ENCODE measurements at regions not wholly inside any gene's neighbourhood (a gene's known extent, or its start where the extent isn't known, plus 50 kb on each side); places are given as distances from the start of the nearest gene placed in this dataset.

- TF ChIP-seq ZNF280C (tag by site-specific recombination; IDR thresholded peaks at IDR 0.05) (no peak), ZNF623 (tag by site-specific recombination; IDR thresholded peaks at IDR 0.05) (no peak), PRDM2 (tag by site-specific recombination; IDR thresholded peaks at IDR 0.05; ENCODE audit: borderline replicate concordance) (no peak), GLI4 (tag by site-specific recombination; IDR thresholded peaks at IDR 0.05) (no peak), ZNF112 (tag by site-specific recombination; IDR thresholded peaks at IDR 0.05) (no peak), ZNF692 (tag by site-specific recombination; IDR thresholded peaks at IDR 0.05) (no peak), ZNF155 (tag by site-specific recombination; IDR thresholded peaks at IDR 0.05) (no peak), ZNF324 (tag by site-specific recombination; IDR thresholded peaks at IDR 0.05) (no peak), AEBP2 (tag by site-specific recombination; IDR thresholded peaks at IDR 0.05; ENCODE audit: borderline replicate concordance) (no peak), ZNF114 (tag by site-specific recombination; IDR thresholded peaks at IDR 0.05) (no peak), ZNF354C (tag by site-specific recombination; IDR thresholded peaks at IDR 0.05; ENCODE audit: borderline replicate concordance, low read depth) (no peak), ZNF561 (tag by site-specific recombination; IDR thresholded peaks at IDR 0.05; ENCODE audit: borderline replicate concordance) (no peak)
- TF ChIP-seq, protein P1, sequence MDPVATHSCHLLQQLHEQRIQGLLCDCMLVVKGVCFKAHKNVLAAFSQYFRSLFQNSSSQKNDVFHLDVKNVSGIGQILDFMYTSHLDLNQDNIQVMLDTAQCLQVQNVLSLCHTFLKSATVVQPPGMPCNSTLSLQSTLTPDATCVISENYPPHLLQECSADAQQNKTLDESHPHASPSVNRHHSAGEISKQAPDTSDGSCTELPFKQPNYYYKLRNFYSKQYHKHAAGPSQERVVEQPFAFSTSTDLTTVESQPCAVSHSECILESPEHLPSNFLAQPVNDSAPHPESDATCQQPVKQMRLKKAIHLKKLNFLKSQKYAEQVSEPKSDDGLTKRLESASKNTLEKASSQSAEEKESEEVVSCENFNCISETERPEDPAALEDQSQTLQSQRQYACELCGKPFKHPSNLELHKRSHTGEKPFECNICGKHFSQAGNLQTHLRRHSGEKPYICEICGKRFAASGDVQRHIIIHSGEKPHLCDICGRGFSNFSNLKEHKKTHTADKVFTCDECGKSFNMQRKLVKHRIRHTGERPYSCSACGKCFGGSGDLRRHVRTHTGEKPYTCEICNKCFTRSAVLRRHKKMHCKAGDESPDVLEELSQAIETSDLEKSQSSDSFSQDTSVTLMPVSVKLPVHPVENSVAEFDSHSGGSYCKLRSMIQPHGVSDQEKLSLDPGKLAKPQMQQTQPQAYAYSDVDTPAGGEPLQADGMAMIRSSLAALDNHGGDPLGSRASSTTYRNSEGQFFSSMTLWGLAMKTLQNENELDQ (tag by site-specific recombination; IDR thresholded peaks at IDR 0.05; ENCODE audit: low read depth): no peak
- H3K4me3 ChIP-seq (ENCODE audit: low read depth, low read length): no peak overlapping the region
- H3K4me1 ChIP-seq (ENCODE audit: control insufficient read depth, insufficient read depth, low read length): no peaks in the 10 kb centered on the region
- H3K36me3 ChIP-seq (ENCODE audit: control insufficient read depth in 2 of 2, insufficient read depth in 1 of 2, low read length in 2 of 2): no peaks in the 10 kb centered on the region
- ChIA-PET POLR2A (no interaction called here), CTCF (no interaction called here)
- no peaks in the 10 kb centered on the region for H3K9me3 ChIP-seq (ENCODE audit: control insufficient read depth, insufficient read depth, low read depth, low read length)
- H3K27ac ChIP-seq (ENCODE audit: extremely low read depth, low read depth, low read length): no peak overlapping the region
Observed at GRCh38 chr10:31702005-31702404, 226.6 kb downstream of the ARHGAP12 start.

All from HEK293 (cell line).